H9 (cell line): ENCODE measurements at regions not wholly inside any gene's neighbourhood (a gene's known extent, or its start where the extent isn't known, plus 50 kb on each side); places are given as distances from the start of the nearest gene placed in this dataset.

Experiments
- DNase-seq: peaks from one replicate; pipeline ENCODE4 v3.0.0-alpha.2; 2017
- H2AFZ ChIP-seq: one replicate; pipeline ENCODE4 v1.6.1; 2013; ENCODE audit warnings: mild to moderate bottlenecking, low read length, control low read depth, moderate library complexity
- H2AK5ac ChIP-seq: 2 replicates; pipeline ENCODE4 v1.6.1; 2013; ENCODE audit warnings: low read length, control low read depth, mixed read lengths; ENCODE audit not compliant: insufficient read length
- H2BK120ac ChIP-seq: one replicate; pipeline ENCODE4 v1.6.1; 2013; ENCODE audit warnings: low read depth, mild to moderate bottlenecking, low read length, control low read depth, inconsistent platforms; ENCODE audit not compliant: poor library complexity, severe bottlenecking
- H2BK12ac ChIP-seq: 2 replicates; pipeline ENCODE4 v1.6.1; 2013; ENCODE audit warnings: low read length, control low read depth, mixed read lengths, low read depth; ENCODE audit not compliant: insufficient read length
- H2BK15ac ChIP-seq: 2 replicates; pipeline ENCODE4 v1.6.1; 2013; ENCODE audit warnings: low read depth, low read length, control low read depth
- H2BK20ac ChIP-seq: one replicate; pipeline ENCODE4 v1.6.1; 2013; ENCODE audit warnings: low read depth, mild to moderate bottlenecking, low read length, control low read depth, inconsistent platforms; ENCODE audit not compliant: poor library complexity, severe bottlenecking
- H2BK5ac ChIP-seq: 2 replicates; pipeline ENCODE4 v1.6.1; 2013; ENCODE audit warnings: low read length, control low read depth, mixed read lengths; ENCODE audit not compliant: insufficient read length
- H3K14ac ChIP-seq: 2 replicates; pipeline ENCODE4 v1.6.1; 2013; ENCODE audit warnings: low read length, control low read depth; ENCODE audit not compliant: insufficient read depth
- H3K18ac ChIP-seq: 2 replicates; pipeline ENCODE4 v1.6.1; 2013; ENCODE audit warnings: low read depth, mild to moderate bottlenecking, mixed read lengths, low read length, control low read depth; ENCODE audit not compliant: insufficient read length
- H3K23ac ChIP-seq: 2 replicates; pipeline ENCODE4 v1.6.1; 2013; ENCODE audit warnings: low read length, control low read depth, mixed read lengths, low read depth; ENCODE audit not compliant: insufficient read length
- H3K23me2 ChIP-seq: 2 replicates; pipeline ENCODE4 v1.6.1; 2013; ENCODE audit warnings: low read depth, mild to moderate bottlenecking, mixed read lengths, low read length, control low read depth; ENCODE audit not compliant: insufficient read length, poor library complexity, severe bottlenecking
- H3K27ac ChIP-seq: 2 replicates; pipeline ENCODE4 v1.5.1; 2013; ENCODE audit warnings: low read length, control low read depth, mixed read lengths, low read depth; ENCODE audit not compliant: insufficient read length
- H3K27me3 ChIP-seq: 2 replicates; pipeline ENCODE4 v1.6.1; 2013; ENCODE audit warnings: low read length, control low read depth, inconsistent platforms; ENCODE audit not compliant: insufficient read depth
- H3K4ac ChIP-seq: 2 replicates; pipeline ENCODE4 v1.6.1; 2013; ENCODE audit warnings: low read depth, mild to moderate bottlenecking, control low read depth, inconsistent platforms, low read length, moderate library complexity
- H3K4me1 ChIP-seq: 2 replicates; pipeline ENCODE4 v1.6.1; 2013; ENCODE audit warnings: low read length, control low read depth, inconsistent platforms; ENCODE audit not compliant: insufficient read depth
- H3K4me2 ChIP-seq: 2 replicates; pipeline ENCODE4 v1.6.1; 2013; ENCODE audit warnings: low read length, control low read depth, mixed read lengths; ENCODE audit not compliant: insufficient read length, insufficient read depth
- H3K56ac ChIP-seq: 2 replicates; pipeline ENCODE4 v1.6.1; 2013; ENCODE audit warnings: low read depth, mild to moderate bottlenecking, mixed read lengths, low read length, control low read depth; ENCODE audit not compliant: insufficient read length
- H3K79me1 ChIP-seq: 2 replicates; pipeline ENCODE4 v1.6.1; 2013; ENCODE audit warnings: low read depth, mild to moderate bottlenecking, moderate library complexity, low read length, control low read depth, inconsistent platforms; ENCODE audit not compliant: insufficient read depth, poor library complexity, severe bottlenecking
- H3K79me2 ChIP-seq: 2 replicates; pipeline ENCODE4 v1.6.1; 2013; ENCODE audit warnings: low read length, control low read depth, inconsistent platforms; ENCODE audit not compliant: insufficient read depth
- H3K9ac ChIP-seq: 2 replicates; pipeline ENCODE4 v1.6.1; 2013; ENCODE audit warnings: low read length, control low read depth, mixed read lengths; ENCODE audit not compliant: insufficient read length; ENCODE audit errors: extremely low read depth
- H3K9me3 ChIP-seq: one replicate; pipeline ENCODE4 v1.6.1; 2013; ENCODE audit warnings: low read depth, low read length, inconsistent platforms; ENCODE audit not compliant: control insufficient read depth
- H3T11ph ChIP-seq: one replicate; pipeline ENCODE4 v1.6.1; 2013; ENCODE audit warnings: mild to moderate bottlenecking, low read length, control low read depth, inconsistent platforms
- H4K20me1 ChIP-seq: one replicate; pipeline ENCODE4 v1.6.1; 2013; ENCODE audit not compliant: control insufficient read depth, insufficient read length, insufficient read depth
- H4K5ac ChIP-seq: 2 replicates; pipeline ENCODE4 v1.6.1; 2013; ENCODE audit warnings: low read depth, mild to moderate bottlenecking, mixed read lengths, low read length, control low read depth; ENCODE audit not compliant: insufficient read length
- H4K8ac ChIP-seq: replicated peaks from 2 replicates; pipeline ENCODE4 v1.6.1; 2013; ENCODE audit warnings: low read length, control low read depth, mixed read lengths, low read depth; ENCODE audit not compliant: insufficient read length
- H4K91ac ChIP-seq: 2 replicates; pipeline ENCODE4 v1.6.1; 2013; ENCODE audit warnings: low read depth, mild to moderate bottlenecking, moderate library complexity, mixed read lengths, low read length, control low read depth; ENCODE audit not compliant: insufficient read length
- H3K27ac Mint-ChIP-seq, 3 experiments: 2 replicates in 2 of 3; 3 replicates in 1 of 3; pipeline ENCODE4 v1.8.0; 2020 to 2021; ENCODE audit warnings: mixed read lengths in 3 of 3, mild to moderate bottlenecking in 1 of 3, moderate library complexity in 1 of 3
- H3K27me3 Mint-ChIP-seq: 2 replicates; pipeline ENCODE4 v1.8.0; 2021; ENCODE audit warnings: low read depth, mild to moderate bottlenecking, moderate library complexity, mixed read lengths
- H3K36me3 Mint-ChIP-seq, 3 experiments: 2 replicates in 2 of 3; 3 replicates in 1 of 3; pipeline ENCODE4 v1.8.0; 2020 to 2021; ENCODE audit warnings: low read depth in 3 of 3, mixed read lengths in 3 of 3; ENCODE audit not compliant: insufficient read depth in 1 of 3
- H3K4me1 Mint-ChIP-seq, 2 experiments: 2 replicates each; pipeline ENCODE4 v1.8.0; 2020; ENCODE audit warnings: mixed read lengths in 2 of 2
- H3K4me3 Mint-ChIP-seq, 2 experiments: 2 replicates in 1 of 2; 3 replicates in 1 of 2; pipeline ENCODE4 v1.8.0; 2020 to 2021; ENCODE audit warnings: mild to moderate bottlenecking in 2 of 2, mixed read lengths in 2 of 2, moderate library complexity in 1 of 2
- H3K9me3 Mint-ChIP-seq, 2 experiments: 2 replicates in 1 of 2; 3 replicates in 1 of 2; pipeline ENCODE4 v1.8.0; 2020; ENCODE audit warnings: mild to moderate bottlenecking in 2 of 2, mixed read lengths in 2 of 2, moderate library complexity in 1 of 2
- WGBS: extraction: QIAGEN DNeasy Blood & Tissue Kit; methylation state at CpG from one replicate; pipeline ENCODE4 v1.1.7; 2013; ENCODE audit warnings: missing lambda C conversion rate, low lambda C conversion rate, mixed read lengths; ENCODE audit not compliant: insufficient read length; ENCODE audit errors: extremely low coverage; 5-methylcytosine and 5-hydroxymethylcytosine counted together
- TF ChIP-seq, protein P1 (sequence below): fragments of 200-600 bp; sonication (generic); conservative IDR thresholded peaks from 3 replicates; pipeline ENCODE4 v1.8.0; 2021; ENCODE audit warnings: antibody characterized with exemption, mild to moderate bottlenecking

- Histone ChIP-seq H3K79me2 (no peaks in the 10 kb centered on the region), H3K4me1 (no peaks in the 10 kb centered on the region), H3K27me3 (no peaks in the 10 kb centered on the region), H3K18ac (no peak overlapping the region), H4K20me1 (no peaks in the 10 kb centered on the region), H4K91ac (no peak overlapping the region), H2AFZ (no peak overlapping the region), H3K23me2 (no peaks in the 10 kb centered on the region), H2BK120ac (no peak overlapping the region), H4K8ac (no peak overlapping the region), H2BK5ac (no peak overlapping the region), H3K9me3 (no peaks in the 10 kb centered on the region), H4K5ac (no peak overlapping the region), H3K9ac (no peak overlapping the region), H2BK15ac (no peak overlapping the region), H2BK12ac (no peak overlapping the region), H3K4ac (no peak overlapping the region), H3K56ac (no peak overlapping the region), H2BK20ac (no peak overlapping the region), H3T11ph (no peak overlapping the region), H3K79me1 (no peaks in the 10 kb centered on the region), H3K27ac (no peak overlapping the region), H3K4me2 (no peak overlapping the region), H2AK5ac (no peak overlapping the region), H3K14ac (no peak overlapping the region), H3K23ac (no peak overlapping the region)
- no peak overlapping the region for H3K27ac Mint-ChIP-seq
- H3K36me3 Mint-ChIP-seq, result peaks cover 0 to 3% (median 0%) of the 10 kb centered on the region in 3 experiments; a peak in 2 of 7 replicates
- 0 out of 5 replicates have a peak, but pooled peaks cover 0 to 2% of the 10 kb centered on the region in 2 experiments for H3K9me3 Mint-ChIP-seq
- no peak for DNase-seq
- H3K4me3 Mint-ChIP-seq, result no peak overlapping the region
- no peaks in the 10 kb centered on the region for H3K4me1 Mint-ChIP-seq
- TF ChIP-seq, protein P1, sequence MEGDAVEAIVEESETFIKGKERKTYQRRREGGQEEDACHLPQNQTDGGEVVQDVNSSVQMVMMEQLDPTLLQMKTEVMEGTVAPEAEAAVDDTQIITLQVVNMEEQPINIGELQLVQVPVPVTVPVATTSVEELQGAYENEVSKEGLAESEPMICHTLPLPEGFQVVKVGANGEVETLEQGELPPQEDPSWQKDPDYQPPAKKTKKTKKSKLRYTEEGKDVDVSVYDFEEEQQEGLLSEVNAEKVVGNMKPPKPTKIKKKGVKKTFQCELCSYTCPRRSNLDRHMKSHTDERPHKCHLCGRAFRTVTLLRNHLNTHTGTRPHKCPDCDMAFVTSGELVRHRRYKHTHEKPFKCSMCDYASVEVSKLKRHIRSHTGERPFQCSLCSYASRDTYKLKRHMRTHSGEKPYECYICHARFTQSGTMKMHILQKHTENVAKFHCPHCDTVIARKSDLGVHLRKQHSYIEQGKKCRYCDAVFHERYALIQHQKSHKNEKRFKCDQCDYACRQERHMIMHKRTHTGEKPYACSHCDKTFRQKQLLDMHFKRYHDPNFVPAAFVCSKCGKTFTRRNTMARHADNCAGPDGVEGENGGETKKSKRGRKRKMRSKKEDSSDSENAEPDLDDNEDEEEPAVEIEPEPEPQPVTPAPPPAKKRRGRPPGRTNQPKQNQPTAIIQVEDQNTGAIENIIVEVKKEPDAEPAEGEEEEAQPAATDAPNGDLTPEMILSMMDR, result no peak
- no peaks in the 10 kb centered on the region; the same call in 1 of the 2 replicates for H3K27me3 Mint-ChIP-seq
- no CpG with 5 or more reads among the region's 4 CpGs for WGBS
These were observed 76.6 kb upstream of the PAM start for GRCh38 chr5:102678267-102679058.
